NT2/D1 (cell line): ENCODE measurements at regions not wholly inside any gene's neighbourhood (a gene's known extent, or its start where the extent isn't known, plus 50 kb on each side); places are given as distances from the start of the nearest gene placed in this dataset.

Source experiments
- DNase-seq: peaks from one replicate; pipeline ENCODE4 v3.0.0-alpha.2; 2011; ENCODE audit warnings: low read depth, low spot score
- H3K27me3 ChIP-seq: 2 replicates; pipeline ENCODE4 v1.6.0; 2011; ENCODE audit warnings: mild to moderate bottlenecking; ENCODE audit not compliant: insufficient read length, insufficient read depth
- H3K36me3 ChIP-seq: 2 replicates; pipeline ENCODE4 v1.6.1; 2011; ENCODE audit warnings: mild to moderate bottlenecking, low read length, mixed read lengths; ENCODE audit not compliant: insufficient read depth, insufficient read length
- H3K4me1 ChIP-seq: 2 replicates; pipeline ENCODE4 v1.5.1; 2011; ENCODE audit not compliant: insufficient read depth, insufficient read length
- H3K4me3 ChIP-seq: 2 replicates; pipeline ENCODE4 v1.5.1; 2011; ENCODE audit warnings: low read depth; ENCODE audit not compliant: insufficient read length
- H3K9ac ChIP-seq: 2 replicates; pipeline ENCODE4 v1.6.0; 2011; ENCODE audit warnings: low read depth; ENCODE audit not compliant: insufficient read length
- H3K9me3 ChIP-seq: 2 replicates; pipeline ENCODE4 v1.5.1; 2011; ENCODE audit warnings: mild to moderate bottlenecking, low read length; ENCODE audit not compliant: insufficient read depth
- SUZ12 ChIP-seq: IDR thresholded peaks from 2 replicates; pipeline ENCODE4 v1.6.1; 2011; ENCODE audit not compliant: insufficient read length, insufficient read depth; ENCODE audit errors: extremely low read depth
- YY1 ChIP-seq: IDR thresholded peaks from 2 replicates; pipeline ENCODE4 v1.6.1; 2011; ENCODE audit not compliant: insufficient read length, insufficient read depth
- ZNF274 ChIP-seq: IDR thresholded peaks from 2 replicates; pipeline ENCODE4 v1.6.1; 2011; ENCODE audit warnings: mild to moderate bottlenecking, low read depth, low read length

DNA sequence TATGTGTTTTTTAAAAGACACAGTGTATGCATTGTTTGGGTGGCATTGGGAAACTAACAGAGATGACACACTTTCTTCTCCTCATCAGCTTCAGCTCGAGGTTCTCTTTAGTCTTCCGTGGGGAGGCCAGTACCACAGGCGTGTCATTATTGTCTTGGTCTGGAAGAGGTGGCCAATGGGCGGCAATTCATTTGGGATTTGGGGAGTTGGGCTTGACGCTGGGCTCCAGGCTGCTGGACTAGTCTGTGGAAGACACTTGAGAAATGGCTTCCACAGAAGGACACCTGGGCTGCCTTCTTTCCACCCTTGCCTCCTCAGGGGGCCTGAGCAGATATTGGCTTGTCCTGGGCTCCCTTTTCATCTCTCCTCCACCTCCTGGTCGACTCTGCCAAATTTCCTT is 192.2 kb downstream of the SH2D4B start:
- H3K4me3 ChIP-seq = no peak overlapping the region
- no peak overlapping the region for H3K9ac ChIP-seq
- peaks cover 6% of the 10 kb centered on the region; the same call in 1 of the 2 replicates for H3K9me3 ChIP-seq
- no peaks in the 10 kb centered on the region for H3K36me3 ChIP-seq
- no peak for TF ChIP-seq SUZ12
- TF ChIP-seq ZNF274 = no peak
- DNase-seq = no peak
- H3K27me3 ChIP-seq = no peaks in the 10 kb centered on the region
- no peaks in the 10 kb centered on the region for H3K4me1 ChIP-seq

DNA sequence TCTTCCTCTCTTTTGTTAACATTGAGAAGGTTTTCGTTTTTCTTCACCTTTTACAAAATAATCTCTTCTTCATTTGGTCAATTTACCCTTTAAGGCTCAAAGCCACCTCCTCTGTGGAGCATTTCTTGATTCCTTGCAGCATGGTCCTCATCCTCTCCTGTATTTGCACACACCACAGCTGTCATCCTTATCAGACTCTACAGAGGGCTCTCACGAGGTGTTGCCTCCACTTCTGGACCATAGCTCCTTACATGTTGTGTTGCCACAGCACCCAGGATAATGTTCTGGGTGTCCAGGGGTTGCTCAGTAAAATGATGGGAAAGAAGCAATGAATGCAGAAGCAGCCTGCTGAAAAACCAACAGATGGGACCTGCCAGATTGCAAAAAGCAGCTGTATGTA is 192.8 kb downstream of the SH2D4B start:
- Histone ChIP-seq H3K4me3 (no peak overlapping the region), H3K4me1 (no peaks in the 10 kb centered on the region), H3K36me3 (no peaks in the 10 kb centered on the region)

DNA sequence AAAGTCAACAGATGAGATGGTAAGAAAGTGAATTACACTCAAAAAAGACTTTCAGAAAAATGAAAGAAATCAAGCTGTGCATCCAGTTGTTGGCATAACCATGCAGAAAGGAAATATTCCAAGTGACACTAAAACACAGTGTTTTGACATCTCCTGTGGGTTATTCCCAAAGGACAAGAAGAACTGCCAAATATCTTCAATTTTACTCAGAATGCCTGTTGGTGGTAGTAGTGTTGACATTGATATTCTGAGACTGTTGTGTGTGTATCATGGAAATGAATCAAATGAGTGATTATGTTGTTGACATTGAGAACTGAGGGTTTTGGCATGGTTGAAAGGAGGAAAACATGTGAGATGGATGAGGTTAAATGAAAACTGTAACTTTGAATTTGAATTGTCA is 196.9 kb downstream of the SH2D4B start:
- Histone ChIP-seq H3K9ac (no peak overlapping the region), H3K4me3 (no peak overlapping the region), H3K4me1 (no peaks in the 10 kb centered on the region), H3K36me3 (no peaks in the 10 kb centered on the region), H3K27me3 (no peaks in the 10 kb centered on the region), H3K9me3 (peaks cover 3% of the 10 kb centered on the region; the same call in 1 of the 2 replicates)
- TF ChIP-seq ZNF274 = no peak
- TF ChIP-seq SUZ12 = no peak
- TF ChIP-seq YY1 = no peak
- DNase-seq = no peak

More for the DNA sequence above, 192.8 kb downstream of the SH2D4B start:
- Histone ChIP-seq H3K27me3 (no peaks in the 10 kb centered on the region), H3K9ac (no peak overlapping the region), H3K9me3 (peaks cover 6% of the 10 kb centered on the region; the same call in 1 of the 2 replicates)
- no peak for TF ChIP-seq ZNF274
- no peak for TF ChIP-seq SUZ12
- TF ChIP-seq YY1 = no peak
- no peak for DNase-seq

DNA sequence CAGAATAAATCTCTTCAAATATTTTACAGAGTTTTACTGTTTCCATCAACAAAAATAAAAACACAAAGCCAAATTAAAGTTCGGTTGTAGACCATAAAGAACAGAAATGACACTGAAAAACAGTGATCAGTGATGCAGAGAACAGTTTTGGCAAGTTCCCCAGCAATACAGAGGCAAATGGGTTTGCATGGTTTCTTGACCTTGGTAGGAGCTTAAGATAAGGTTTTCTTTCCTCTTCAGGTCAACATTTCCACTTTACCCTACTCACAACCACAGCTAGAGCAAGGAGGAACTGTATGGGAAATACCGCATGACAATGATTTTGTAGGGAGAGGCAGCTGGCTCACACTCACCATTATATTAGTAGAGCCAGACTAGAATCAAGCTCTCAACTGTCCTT is 199.5 kb downstream of the SH2D4B start:
- H3K4me1 ChIP-seq = no peaks in the 10 kb centered on the region
- no peaks in the 10 kb centered on the region for H3K27me3 ChIP-seq
- no peaks in the 10 kb centered on the region for H3K36me3 ChIP-seq
- H3K9me3 ChIP-seq = no peaks in the 10 kb centered on the region
- no peak for DNase-seq
- H3K9ac ChIP-seq = no peak overlapping the region
- no peak for TF ChIP-seq YY1
- TF ChIP-seq SUZ12 = no peak
- TF ChIP-seq ZNF274 = no peak
- no peak overlapping the region for H3K4me3 ChIP-seq

DNA sequence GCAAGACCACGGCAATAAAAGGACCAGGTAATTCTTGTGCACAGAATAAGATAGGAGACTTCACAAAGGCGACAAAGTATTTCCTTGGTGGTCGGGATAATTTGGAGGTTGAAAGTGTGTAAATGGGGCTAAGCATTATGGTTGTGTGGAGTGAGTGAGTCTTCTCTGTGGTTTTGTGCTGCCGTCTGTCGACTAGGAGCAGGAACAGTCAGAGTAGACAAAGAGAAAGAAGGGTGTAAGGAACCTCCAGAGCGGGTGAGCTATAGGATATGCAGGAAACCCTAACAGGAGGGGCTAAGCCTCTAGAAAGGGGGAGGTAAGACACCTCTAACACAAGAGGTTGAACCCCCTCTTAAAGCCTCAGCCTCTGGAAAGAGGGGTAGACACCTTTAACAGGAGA is 201.6 kb downstream of the SH2D4B start:
- H3K9me3 ChIP-seq = no peaks in the 10 kb centered on the region
- H3K4me1 ChIP-seq = no peaks in the 10 kb centered on the region
- TF ChIP-seq YY1 (no peak), SUZ12 (no peak), ZNF274 (no peak)
- no peaks in the 10 kb centered on the region for H3K36me3 ChIP-seq
- no peak overlapping the region for H3K4me3 ChIP-seq
- no peaks in the 10 kb centered on the region for H3K27me3 ChIP-seq
- H3K9ac ChIP-seq = no peak overlapping the region
- DNase-seq = no peak

DNA sequence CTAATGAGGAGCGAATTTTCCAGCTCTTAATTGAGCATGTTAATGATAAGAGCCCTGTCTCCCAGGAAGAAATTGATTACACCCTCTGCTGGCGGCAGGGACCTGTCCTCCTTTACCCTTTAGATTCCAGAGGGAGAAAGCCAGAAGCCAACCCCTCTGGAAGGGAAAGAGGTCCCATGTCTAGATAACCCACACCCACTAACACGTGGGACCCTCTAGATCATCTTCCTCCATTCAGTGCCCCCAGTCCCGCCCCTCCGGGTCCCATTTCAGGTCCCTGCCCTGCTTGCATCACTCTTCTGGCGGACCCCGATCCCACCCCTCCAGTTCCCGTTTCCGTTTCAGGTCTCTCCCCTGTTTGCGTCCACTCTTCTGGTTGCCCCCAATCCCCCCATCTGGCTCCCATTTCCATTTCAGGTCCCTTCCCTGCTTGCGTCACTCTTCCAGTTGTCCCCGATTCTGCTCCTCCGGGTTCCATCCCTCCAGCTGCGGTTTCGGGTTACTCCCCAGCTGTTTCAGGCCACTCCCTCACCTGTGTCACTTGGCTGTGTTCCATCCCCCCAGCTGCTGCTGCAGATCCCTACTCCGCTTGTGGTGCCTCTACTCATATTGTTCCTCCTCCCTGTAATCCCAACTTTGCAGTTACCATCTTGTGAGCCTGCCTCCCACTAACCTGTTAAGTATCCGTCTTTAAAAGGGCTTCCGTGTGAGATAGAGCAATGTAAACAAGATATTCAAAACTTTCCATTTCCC is 202.4 kb downstream of the SH2D4B start:
- Histone ChIP-seq H3K4me3 (no peak overlapping the region), H3K9me3 (no peaks in the 10 kb centered on the region), H3K27me3 (no peaks in the 10 kb centered on the region), H3K4me1 (no peaks in the 10 kb centered on the region), H3K36me3 (no peaks in the 10 kb centered on the region), H3K9ac (no peak overlapping the region)
- no peak for TF ChIP-seq YY1
- TF ChIP-seq ZNF274 = no peak
- no peak for TF ChIP-seq SUZ12
- no peak for DNase-seq

DNA sequence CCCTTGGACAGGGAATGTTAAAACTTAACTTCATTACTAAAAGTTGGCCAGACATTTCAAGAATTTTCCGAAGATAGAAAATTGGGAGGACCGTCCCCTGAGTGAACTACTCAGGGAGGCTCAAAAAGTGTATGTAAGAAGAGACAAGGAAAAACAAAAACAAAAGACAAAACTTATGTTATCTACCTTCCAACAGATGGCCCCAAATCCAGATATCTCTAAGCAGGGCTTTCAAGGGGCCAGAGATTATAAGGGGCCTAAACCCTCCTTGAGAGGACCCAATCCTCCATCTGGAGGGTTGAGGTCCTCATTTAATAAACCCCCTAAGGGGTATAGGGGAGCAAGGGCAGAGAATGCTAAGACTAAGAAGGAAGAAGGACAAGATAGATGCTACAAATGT is 203.6 kb downstream of the SH2D4B start:
- DNase-seq = no peak
- H3K9me3 ChIP-seq = no peaks in the 10 kb centered on the region
- no peak overlapping the region for H3K4me3 ChIP-seq
- no peak overlapping the region for H3K9ac ChIP-seq
- no peaks in the 10 kb centered on the region for H3K36me3 ChIP-seq
- H3K27me3 ChIP-seq = no peaks in the 10 kb centered on the region
- H3K4me1 ChIP-seq = no peaks in the 10 kb centered on the region
- TF ChIP-seq YY1 (no peak), ZNF274 (no peak), SUZ12 (no peak)
